VCaP (cell line): ENCODE measurements at regions not wholly inside any gene's neighbourhood (a gene's known extent, or its start where the extent isn't known, plus 50 kb on each side); places are given as distances from the start of the nearest gene placed in this dataset.

Source experiments
- H3K27ac ChIP-seq: fragments of 450-650 bp; 2 replicates; pipeline ENCODE4 v1.5.1; 2017
- TF ChIP-seq, protein P1 (sequence below): fragments of 450-650 bp; conservative IDR thresholded peaks from 2 replicates; pipeline ENCODE4 v1.5.1; 2017; ENCODE audit warnings: mild to moderate bottlenecking, moderate library complexity

DNA sequence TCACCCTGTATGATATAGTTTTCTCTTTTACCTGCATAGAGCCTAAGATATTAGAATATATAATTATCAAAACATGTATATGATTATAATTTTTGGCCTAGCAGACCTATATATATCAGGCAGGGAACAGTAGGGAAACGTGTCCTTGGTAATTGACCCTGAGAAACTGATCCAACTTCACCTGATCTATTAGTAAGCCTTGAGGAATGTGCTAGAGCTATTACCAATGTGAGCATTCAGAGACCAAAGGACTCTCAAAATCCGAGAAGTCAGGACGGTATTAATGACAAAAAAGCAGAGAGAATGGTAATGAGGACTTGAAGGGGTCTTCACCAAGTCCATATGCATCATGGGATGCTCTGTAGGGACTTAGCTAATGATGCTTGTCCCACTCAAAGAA, 571.9 kb downstream of the CPS1 start:
- TF ChIP-seq, protein P1, sequence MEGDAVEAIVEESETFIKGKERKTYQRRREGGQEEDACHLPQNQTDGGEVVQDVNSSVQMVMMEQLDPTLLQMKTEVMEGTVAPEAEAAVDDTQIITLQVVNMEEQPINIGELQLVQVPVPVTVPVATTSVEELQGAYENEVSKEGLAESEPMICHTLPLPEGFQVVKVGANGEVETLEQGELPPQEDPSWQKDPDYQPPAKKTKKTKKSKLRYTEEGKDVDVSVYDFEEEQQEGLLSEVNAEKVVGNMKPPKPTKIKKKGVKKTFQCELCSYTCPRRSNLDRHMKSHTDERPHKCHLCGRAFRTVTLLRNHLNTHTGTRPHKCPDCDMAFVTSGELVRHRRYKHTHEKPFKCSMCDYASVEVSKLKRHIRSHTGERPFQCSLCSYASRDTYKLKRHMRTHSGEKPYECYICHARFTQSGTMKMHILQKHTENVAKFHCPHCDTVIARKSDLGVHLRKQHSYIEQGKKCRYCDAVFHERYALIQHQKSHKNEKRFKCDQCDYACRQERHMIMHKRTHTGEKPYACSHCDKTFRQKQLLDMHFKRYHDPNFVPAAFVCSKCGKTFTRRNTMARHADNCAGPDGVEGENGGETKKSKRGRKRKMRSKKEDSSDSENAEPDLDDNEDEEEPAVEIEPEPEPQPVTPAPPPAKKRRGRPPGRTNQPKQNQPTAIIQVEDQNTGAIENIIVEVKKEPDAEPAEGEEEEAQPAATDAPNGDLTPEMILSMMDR = no peak
- H3K27ac ChIP-seq = no peak overlapping the region; the same call in 1 of the 2 replicates

GRCh38 chr2:211129798-211130197, 573.4 kb downstream of the CPS1 start:
- TF ChIP-seq, protein P1 = no peak
- no peak overlapping the region for H3K27ac ChIP-seq

GRCh38 chr2:211132046-211132445, 575.6 kb downstream of the CPS1 start:
- TF ChIP-seq, protein P1 = no peak
- H3K27ac ChIP-seq = no peak overlapping the region

- no peak overlapping the region for H3K27ac ChIP-seq
- TF ChIP-seq, protein P1 = no peak
These were observed 576.2 kb downstream of the CPS1 start for GRCh38 chr2:211132573-211132972.

- no peak overlapping the region for H3K27ac ChIP-seq
- TF ChIP-seq, protein P1 = no peak
These were observed 577.4 kb downstream of the CPS1 start for GRCh38 chr2:211133766-211134165.

DNA sequence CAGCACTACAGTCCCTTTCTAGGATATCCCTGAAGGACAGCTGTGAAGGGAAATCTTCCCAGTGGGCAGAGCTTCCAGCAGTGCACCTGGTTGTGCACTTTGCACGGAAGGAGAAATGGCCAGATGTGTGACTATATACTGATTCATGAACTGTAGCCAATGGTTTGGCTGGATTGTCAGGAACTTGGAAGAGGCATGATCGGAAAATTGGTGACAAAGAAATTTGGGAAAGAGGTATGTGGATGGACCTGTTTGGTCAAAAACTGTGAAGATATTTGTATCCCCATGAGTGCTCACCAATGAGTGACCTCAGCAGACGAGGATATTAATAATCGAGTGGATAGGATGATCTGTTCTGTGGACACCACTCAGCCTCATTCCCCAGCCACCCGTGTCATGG, 582.2 kb downstream of the CPS1 start:
- TF ChIP-seq, protein P1 = no peak
- H3K27ac ChIP-seq = no peak overlapping the region

GRCh38 chr2:211141646-211142045, 585.2 kb downstream of the CPS1 start:
- TF ChIP-seq, protein P1 = no peak
- H3K27ac ChIP-seq = no peak overlapping the region

DNA sequence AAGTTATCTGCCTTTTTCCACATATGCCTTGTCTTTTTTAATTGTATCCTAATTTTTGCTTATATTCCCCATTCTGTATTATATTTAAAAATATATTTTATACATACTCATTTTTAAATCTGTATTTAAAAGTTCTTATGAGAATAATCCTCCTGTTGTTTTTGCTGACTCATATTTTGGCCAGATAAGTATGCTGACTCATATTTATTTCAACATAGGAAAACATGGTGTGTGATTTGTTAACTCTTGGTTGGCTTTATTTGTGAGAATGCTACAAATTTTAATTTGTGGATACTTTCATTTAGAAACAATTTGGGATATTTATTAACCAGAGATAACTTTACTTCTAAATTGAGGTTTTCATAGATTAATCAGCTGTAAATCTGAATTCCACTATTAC, 587.7 kb downstream of the CPS1 start:
- H3K27ac ChIP-seq = no peak overlapping the region
- TF ChIP-seq, protein P1 = no peak
